GM23338 (cell line): ENCODE measurements at regions not wholly inside any gene's neighbourhood (a gene's known extent, or its start where the extent isn't known, plus 50 kb on each side); places are given as distances from the start of the nearest gene placed in this dataset.

Source experiments
- ATAC-seq: fragments of 200-7000 bp; cut with Tn5 transposase; 3 replicates; pipeline ENCODE4 v1.9.1; 2020
- DNase-seq: peaks from one replicate; pipeline ENCODE4 v3.0.0-alpha.2; 2015; ENCODE audit warnings: low spot score
- H2AFZ ChIP-seq: fragments of 200-600 bp; sonication (generic); 2 replicates; pipeline ENCODE4 v1.8.0; 2016; ENCODE audit warnings: antibody characterized with exemption, mild to moderate bottlenecking, moderate library complexity
- H3F3A ChIP-seq: fragments of 200-600 bp; sonication (generic); replicated peaks from 2 replicates; pipeline ENCODE4 v1.8.0; 2017; ENCODE audit warnings: antibody characterized with exemption, mixed run types, low read depth
- H3K27ac ChIP-seq: fragments of 200-600 bp; sonication (generic); 2 replicates; pipeline ENCODE4 v1.6.1; 2016; ENCODE audit warnings: low read depth
- H3K27me3 ChIP-seq: fragments of 200-600 bp; sonication (generic); 2 replicates; pipeline ENCODE4 v1.8.0; 2016; ENCODE audit warnings: mild to moderate bottlenecking, mixed run types, moderate library complexity; ENCODE audit not compliant: insufficient read depth
- H3K36me3 ChIP-seq: fragments of 200-600 bp; sonication (generic); 2 replicates; pipeline ENCODE4 v1.8.0; 2016; ENCODE audit warnings: mild to moderate bottlenecking; ENCODE audit not compliant: insufficient read depth
- H3K4me1 ChIP-seq: fragments of 200-600 bp; sonication (generic); 2 replicates; pipeline ENCODE4 v1.8.0; 2016; ENCODE audit warnings: mild to moderate bottlenecking, moderate library complexity; ENCODE audit not compliant: insufficient read depth
- H3K4me2 ChIP-seq: fragments of 200-600 bp; sonication (generic); 2 replicates; pipeline ENCODE4 v1.7.1; 2017; ENCODE audit warnings: mixed run types
- H3K4me3 ChIP-seq: fragments of 200-600 bp; sonication (generic); 2 replicates; pipeline ENCODE4 v1.6.1; 2016; ENCODE audit warnings: mixed run types
- H3K79me2 ChIP-seq: fragments of 200-600 bp; sonication (generic); replicated peaks from 2 replicates; pipeline ENCODE4 v1.8.0; 2017; ENCODE audit warnings: mild to moderate bottlenecking; ENCODE audit not compliant: insufficient read depth
- H3K9me2 ChIP-seq: fragments of 200-600 bp; sonication (generic); 2 replicates; pipeline ENCODE4 v1.8.0; 2017; ENCODE audit not compliant: insufficient read depth
- H4K20me1 ChIP-seq: fragments of 200-600 bp; sonication (generic); replicated peaks from 2 replicates; pipeline ENCODE4 v1.8.0; 2017; ENCODE audit warnings: mild to moderate bottlenecking; ENCODE audit not compliant: insufficient read depth
- H3K27ac Mint-ChIP-seq: 2 replicates; pipeline ENCODE4 v1.8.0; 2020; ENCODE audit warnings: inconsistent platforms, mild to moderate bottlenecking, moderate library complexity, mixed read lengths
- H3K27me3 Mint-ChIP-seq: 3 replicates; pipeline ENCODE4 v1.8.0; 2022; ENCODE audit warnings: low read depth, mild to moderate bottlenecking, moderate library complexity, mixed read lengths, inconsistent platforms; ENCODE audit not compliant: insufficient read depth, poor library complexity
- H3K36me3 Mint-ChIP-seq: 3 replicates; pipeline ENCODE4 v1.8.0; 2021; ENCODE audit warnings: low read depth, mild to moderate bottlenecking, inconsistent platforms, moderate library complexity, mixed read lengths
- H3K4me1 Mint-ChIP-seq: 3 replicates; pipeline ENCODE4 v1.8.0; 2020; ENCODE audit warnings: mild to moderate bottlenecking, inconsistent platforms, mixed read lengths
- H3K4me3 Mint-ChIP-seq: 3 replicates; pipeline ENCODE4 v1.8.0; 2021; ENCODE audit warnings: moderate library complexity, mild to moderate bottlenecking, inconsistent platforms, mixed read lengths
- H3K9me3 Mint-ChIP-seq: 3 replicates; pipeline ENCODE4 v1.8.0; 2020; ENCODE audit warnings: moderate library complexity, mild to moderate bottlenecking, inconsistent platforms, mixed read lengths
- CREB1 ChIP-seq: fragments of 250-450 bp; sonication (Bioruptor Pico); IDR thresholded peaks from 2 replicates; pipeline ENCODE4 v1.5.0; 2020; ENCODE audit warnings: low read depth, mild to moderate bottlenecking, moderate library complexity
- EZH2 ChIP-seq: fragments of 200-600 bp; sonication (generic); IDR thresholded peaks from one replicate; pipeline ENCODE4 v1.8.0; 2017; ENCODE audit warnings: antibody characterized with exemption, mild to moderate bottlenecking, low read depth; ENCODE audit not compliant: unreplicated experiment
- EZH2phosphoT487 ChIP-seq: fragments of 200-600 bp; sonication (generic); IDR thresholded peaks from one replicate; pipeline ENCODE4 v1.8.1; 2018; ENCODE audit warnings: antibody characterized with exemption; ENCODE audit not compliant: unreplicated experiment
- JUNB ChIP-seq: IDR thresholded peaks from one replicate; pipeline ENCODE4 v1.6.1; 2016; ENCODE audit warnings: antibody characterized with exemption; ENCODE audit not compliant: unreplicated experiment
- NANOG ChIP-seq: IDR thresholded peaks from 2 replicates; pipeline ENCODE4 v1.6.1; 2016; ENCODE audit warnings: antibody characterized with exemption, borderline replicate concordance
- POLR2AphosphoS5 ChIP-seq: IDR thresholded peaks from 2 replicates; pipeline ENCODE4 v1.6.1; 2016; ENCODE audit warnings: antibody characterized with exemption, low read depth
- STAT1 ChIP-seq: IDR thresholded peaks from one replicate; pipeline ENCODE4 v1.6.1; 2016; ENCODE audit warnings: antibody characterized with exemption; ENCODE audit not compliant: unreplicated experiment
- ZNF114 ChIP-seq: fragments of 250-450 bp; sonication (Bioruptor Pico); IDR thresholded peaks from 2 replicates; pipeline ENCODE4 v1.5.0; 2020; ENCODE audit warnings: mild to moderate bottlenecking, moderate library complexity
- ZNF331 ChIP-seq: fragments of 250-450 bp; sonication (Bioruptor Pico); IDR thresholded peaks from 2 replicates; pipeline ENCODE4 v1.5.0; 2020; ENCODE audit warnings: low read depth, mild to moderate bottlenecking, moderate library complexity
- TF ChIP-seq, protein P1 (sequence below): fragments of 250-450 bp; sonication (Bioruptor Pico); IDR thresholded peaks from 2 replicates; pipeline ENCODE4 v1.5.0; 2020; ENCODE audit warnings: mild to moderate bottlenecking, moderate library complexity
- TF ChIP-seq, protein P2 (sequence below): IDR thresholded peaks from one replicate; pipeline ENCODE4 v1.6.1; 2018; ENCODE audit warnings: antibody characterized with exemption; ENCODE audit not compliant: unreplicated experiment
- TF ChIP-seq, protein P3 (sequence below): IDR thresholded peaks from 2 replicates; pipeline ENCODE4 v1.6.1; 2016; ENCODE audit warnings: antibody characterized with exemption
- TF ChIP-seq, protein P4 (sequence below), 2 experiments: fragments of 200-600 bp in 1 of 2; sonication (generic) in 1 of 2; conservative IDR thresholded peaks; 2 replicates each; pipeline versions ENCODE4 v1.5.1 to v1.6.1; 2016 to 2017; ENCODE audit warnings: antibody characterized with exemption in 2 of 2, low read depth in 2 of 2, mild to moderate bottlenecking in 2 of 2, moderate library complexity in 1 of 2

DNA sequence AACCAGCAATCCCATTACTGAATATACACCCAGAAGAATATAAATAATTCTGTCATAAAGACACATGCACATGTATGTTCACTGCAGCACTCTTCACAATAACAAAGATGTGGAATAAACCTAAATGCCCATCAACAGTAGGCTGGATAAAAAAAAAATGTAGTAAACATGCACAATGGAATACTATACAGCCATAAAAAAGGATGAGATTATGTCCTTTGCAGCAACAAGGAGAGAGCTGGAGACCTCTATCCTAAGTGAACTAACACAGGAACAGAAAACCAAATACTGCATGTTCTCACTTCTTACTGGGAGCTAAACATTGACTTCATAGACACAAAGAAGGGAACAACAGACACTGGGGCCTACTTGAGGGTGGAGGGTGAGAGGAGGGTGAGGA lies 2067.7 kb downstream of the ARAP2 start:
- no peaks in the 10 kb centered on the region; the same call in 1 of the 2 replicates for H3K4me1 ChIP-seq
- no peaks in the 10 kb centered on the region for H3K36me3 ChIP-seq
- H3K36me3 Mint-ChIP-seq: peaks cover 10% of the 10 kb centered on the region; the same call in 2 of the 3 replicates
- no peak overlapping the region for H3K4me3 Mint-ChIP-seq
- no peaks in the 10 kb centered on the region for H3K27me3 ChIP-seq
- DNase-seq (no peak), ATAC-seq (no peak)
- no peak overlapping the region for H3K4me3 ChIP-seq
- peaks cover 16% of the 10 kb centered on the region for H3K9me3 Mint-ChIP-seq
- H3F3A ChIP-seq: no peaks in the 10 kb centered on the region
- H3K4me2 ChIP-seq: no peak overlapping the region
- peaks cover 10% of the 10 kb centered on the region for H3K4me1 Mint-ChIP-seq
- H4K20me1 ChIP-seq: no peaks in the 10 kb centered on the region
- TF ChIP-seq ZNF331 (CRISPR knock-in tag): no peak
- no peak for TF ChIP-seq POLR2AphosphoS5
- no peak for TF ChIP-seq NANOG
- TF ChIP-seq, protein P1, sequence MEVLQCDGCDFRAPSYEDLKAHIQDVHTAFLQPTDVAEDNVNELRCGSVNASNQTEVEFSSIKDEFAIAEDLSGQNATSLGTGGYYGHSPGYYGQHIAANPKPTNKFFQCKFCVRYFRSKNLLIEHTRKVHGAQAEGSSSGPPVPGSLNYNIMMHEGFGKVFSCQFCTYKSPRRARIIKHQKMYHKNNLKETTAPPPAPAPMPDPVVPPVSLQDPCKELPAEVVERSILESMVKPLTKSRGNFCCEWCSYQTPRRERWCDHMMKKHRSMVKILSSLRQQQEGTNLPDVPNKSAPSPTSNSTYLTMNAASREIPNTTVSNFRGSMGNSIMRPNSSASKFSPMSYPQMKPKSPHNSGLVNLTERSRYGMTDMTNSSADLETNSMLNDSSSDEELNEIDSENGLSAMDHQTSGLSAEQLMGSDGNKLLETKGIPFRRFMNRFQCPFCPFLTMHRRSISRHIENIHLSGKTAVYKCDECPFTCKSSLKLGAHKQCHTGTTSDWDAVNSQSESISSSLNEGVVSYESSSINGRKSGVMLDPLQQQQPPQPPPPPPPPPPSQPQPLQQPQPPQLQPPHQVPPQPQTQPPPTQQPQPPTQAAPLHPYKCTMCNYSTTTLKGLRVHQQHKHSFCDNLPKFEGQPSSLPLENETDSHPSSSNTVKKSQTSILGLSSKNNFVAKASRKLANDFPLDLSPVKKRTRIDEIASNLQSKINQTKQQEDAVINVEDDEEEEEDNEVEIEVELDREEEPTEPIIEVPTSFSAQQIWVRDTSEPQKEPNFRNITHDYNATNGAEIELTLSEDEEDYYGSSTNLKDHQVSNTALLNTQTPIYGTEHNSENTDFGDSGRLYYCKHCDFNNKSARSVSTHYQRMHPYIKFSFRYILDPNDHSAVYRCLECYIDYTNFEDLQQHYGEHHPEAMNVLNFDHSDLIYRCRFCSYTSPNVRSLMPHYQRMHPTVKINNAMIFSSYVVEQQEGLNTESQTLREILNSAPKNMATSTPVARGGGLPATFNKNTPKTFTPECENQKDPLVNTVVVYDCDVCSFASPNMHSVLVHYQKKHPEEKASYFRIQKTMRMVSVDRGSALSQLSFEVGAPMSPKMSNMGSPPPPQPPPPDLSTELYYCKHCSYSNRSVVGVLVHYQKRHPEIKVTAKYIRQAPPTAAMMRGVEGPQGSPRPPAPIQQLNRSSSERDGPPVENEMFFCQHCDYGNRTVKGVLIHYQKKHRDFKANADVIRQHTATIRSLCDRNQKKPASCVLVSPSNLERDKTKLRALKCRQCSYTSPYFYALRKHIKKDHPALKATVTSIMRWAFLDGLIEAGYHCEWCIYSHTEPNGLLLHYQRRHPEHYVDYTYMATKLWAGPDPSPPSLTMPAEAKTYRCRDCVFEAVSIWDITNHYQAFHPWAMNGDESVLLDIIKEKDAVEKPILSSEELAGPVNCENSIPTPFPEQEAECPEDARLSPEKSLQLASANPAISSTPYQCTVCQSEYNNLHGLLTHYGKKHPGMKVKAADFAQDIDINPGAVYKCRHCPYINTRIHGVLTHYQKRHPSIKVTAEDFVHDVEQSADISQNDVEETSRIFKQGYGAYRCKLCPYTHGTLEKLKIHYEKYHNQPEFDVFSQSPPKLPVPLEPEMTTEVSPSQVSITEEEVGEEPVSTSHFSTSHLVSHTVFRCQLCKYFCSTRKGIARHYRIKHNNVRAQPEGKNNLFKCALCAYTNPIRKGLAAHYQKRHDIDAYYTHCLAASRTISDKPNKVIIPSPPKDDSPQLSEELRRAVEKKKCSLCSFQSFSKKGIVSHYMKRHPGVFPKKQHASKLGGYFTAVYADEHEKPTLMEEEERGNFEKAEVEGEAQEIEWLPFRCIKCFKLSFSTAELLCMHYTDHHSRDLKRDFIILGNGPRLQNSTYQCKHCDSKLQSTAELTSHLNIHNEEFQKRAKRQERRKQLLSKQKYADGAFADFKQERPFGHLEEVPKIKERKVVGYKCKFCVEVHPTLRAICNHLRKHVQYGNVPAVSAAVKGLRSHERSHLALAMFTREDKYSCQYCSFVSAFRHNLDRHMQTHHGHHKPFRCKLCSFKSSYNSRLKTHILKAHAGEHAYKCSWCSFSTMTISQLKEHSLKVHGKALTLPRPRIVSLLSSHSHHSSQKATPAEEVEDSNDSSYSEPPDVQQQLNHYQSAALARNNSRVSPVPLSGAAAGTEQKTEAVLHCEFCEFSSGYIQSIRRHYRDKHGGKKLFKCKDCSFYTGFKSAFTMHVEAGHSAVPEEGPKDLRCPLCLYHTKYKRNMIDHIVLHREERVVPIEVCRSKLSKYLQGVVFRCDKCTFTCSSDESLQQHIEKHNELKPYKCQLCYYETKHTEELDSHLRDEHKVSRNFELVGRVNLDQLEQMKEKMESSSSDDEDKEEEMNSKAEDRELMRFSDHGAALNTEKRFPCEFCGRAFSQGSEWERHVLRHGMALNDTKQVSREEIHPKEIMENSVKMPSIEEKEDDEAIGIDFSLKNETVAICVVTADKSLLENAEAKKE (CRISPR knock-in tag): no peak
- TF ChIP-seq JUNB: no peak
- no peak for TF ChIP-seq EZH2phosphoT487
- no peak for TF ChIP-seq EZH2
- TF ChIP-seq, protein P2, sequence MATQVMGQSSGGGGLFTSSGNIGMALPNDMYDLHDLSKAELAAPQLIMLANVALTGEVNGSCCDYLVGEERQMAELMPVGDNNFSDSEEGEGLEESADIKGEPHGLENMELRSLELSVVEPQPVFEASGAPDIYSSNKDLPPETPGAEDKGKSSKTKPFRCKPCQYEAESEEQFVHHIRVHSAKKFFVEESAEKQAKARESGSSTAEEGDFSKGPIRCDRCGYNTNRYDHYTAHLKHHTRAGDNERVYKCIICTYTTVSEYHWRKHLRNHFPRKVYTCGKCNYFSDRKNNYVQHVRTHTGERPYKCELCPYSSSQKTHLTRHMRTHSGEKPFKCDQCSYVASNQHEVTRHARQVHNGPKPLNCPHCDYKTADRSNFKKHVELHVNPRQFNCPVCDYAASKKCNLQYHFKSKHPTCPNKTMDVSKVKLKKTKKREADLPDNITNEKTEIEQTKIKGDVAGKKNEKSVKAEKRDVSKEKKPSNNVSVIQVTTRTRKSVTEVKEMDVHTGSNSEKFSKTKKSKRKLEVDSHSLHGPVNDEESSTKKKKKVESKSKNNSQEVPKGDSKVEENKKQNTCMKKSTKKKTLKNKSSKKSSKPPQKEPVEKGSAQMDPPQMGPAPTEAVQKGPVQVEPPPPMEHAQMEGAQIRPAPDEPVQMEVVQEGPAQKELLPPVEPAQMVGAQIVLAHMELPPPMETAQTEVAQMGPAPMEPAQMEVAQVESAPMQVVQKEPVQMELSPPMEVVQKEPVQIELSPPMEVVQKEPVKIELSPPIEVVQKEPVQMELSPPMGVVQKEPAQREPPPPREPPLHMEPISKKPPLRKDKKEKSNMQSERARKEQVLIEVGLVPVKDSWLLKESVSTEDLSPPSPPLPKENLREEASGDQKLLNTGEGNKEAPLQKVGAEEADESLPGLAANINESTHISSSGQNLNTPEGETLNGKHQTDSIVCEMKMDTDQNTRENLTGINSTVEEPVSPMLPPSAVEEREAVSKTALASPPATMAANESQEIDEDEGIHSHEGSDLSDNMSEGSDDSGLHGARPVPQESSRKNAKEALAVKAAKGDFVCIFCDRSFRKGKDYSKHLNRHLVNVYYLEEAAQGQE: no peak
- no peak for TF ChIP-seq ZNF114 (CRISPR knock-in tag)
- TF ChIP-seq, protein P3, sequence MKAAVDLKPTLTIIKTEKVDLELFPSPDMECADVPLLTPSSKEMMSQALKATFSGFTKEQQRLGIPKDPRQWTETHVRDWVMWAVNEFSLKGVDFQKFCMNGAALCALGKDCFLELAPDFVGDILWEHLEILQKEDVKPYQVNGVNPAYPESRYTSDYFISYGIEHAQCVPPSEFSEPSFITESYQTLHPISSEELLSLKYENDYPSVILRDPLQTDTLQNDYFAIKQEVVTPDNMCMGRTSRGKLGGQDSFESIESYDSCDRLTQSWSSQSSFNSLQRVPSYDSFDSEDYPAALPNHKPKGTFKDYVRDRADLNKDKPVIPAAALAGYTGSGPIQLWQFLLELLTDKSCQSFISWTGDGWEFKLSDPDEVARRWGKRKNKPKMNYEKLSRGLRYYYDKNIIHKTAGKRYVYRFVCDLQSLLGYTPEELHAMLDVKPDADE: no peak
- TF ChIP-seq STAT1: no peak
- TF ChIP-seq, protein P4, sequence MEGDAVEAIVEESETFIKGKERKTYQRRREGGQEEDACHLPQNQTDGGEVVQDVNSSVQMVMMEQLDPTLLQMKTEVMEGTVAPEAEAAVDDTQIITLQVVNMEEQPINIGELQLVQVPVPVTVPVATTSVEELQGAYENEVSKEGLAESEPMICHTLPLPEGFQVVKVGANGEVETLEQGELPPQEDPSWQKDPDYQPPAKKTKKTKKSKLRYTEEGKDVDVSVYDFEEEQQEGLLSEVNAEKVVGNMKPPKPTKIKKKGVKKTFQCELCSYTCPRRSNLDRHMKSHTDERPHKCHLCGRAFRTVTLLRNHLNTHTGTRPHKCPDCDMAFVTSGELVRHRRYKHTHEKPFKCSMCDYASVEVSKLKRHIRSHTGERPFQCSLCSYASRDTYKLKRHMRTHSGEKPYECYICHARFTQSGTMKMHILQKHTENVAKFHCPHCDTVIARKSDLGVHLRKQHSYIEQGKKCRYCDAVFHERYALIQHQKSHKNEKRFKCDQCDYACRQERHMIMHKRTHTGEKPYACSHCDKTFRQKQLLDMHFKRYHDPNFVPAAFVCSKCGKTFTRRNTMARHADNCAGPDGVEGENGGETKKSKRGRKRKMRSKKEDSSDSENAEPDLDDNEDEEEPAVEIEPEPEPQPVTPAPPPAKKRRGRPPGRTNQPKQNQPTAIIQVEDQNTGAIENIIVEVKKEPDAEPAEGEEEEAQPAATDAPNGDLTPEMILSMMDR (conservative IDR thresholded peaks at IDR 0.05; ENCODE audit: low read depth in 2 of 2): no peak
- TF ChIP-seq CREB1 (CRISPR knock-in tag): no peak
- H3K9me2 ChIP-seq: peaks cover 8% of the 10 kb centered on the region; the same call in 1 of the 2 replicates
- H3K79me2 ChIP-seq: no peaks in the 10 kb centered on the region
- H3K27ac ChIP-seq: no peak overlapping the region
- no peak overlapping the region for H3K27ac Mint-ChIP-seq
- no peaks in the 10 kb centered on the region for H3K27me3 Mint-ChIP-seq
- no peak overlapping the region for H2AFZ ChIP-seq
